Neural progenitor cell (in vitro differentiated cells): ENCODE measurements at regions not wholly inside any gene's neighbourhood (a gene's known extent, or its start where the extent isn't known, plus 50 kb on each side); places are given as distances from the start of the nearest gene placed in this dataset.

ENCODE experiments used
- CTCF ChIP-seq: fragments of 200-600 bp; sonication (generic); IDR thresholded peaks from 2 replicates; pipeline ENCODE4 v1.5.1; 2017; ENCODE audit warnings: antibody characterized with exemption, mild to moderate bottlenecking
- EZH2 ChIP-seq: fragments of 200-600 bp; sonication (generic); IDR thresholded peaks from 2 replicates; pipeline ENCODE4 v1.6.1; 2017; ENCODE audit warnings: antibody characterized with exemption, mild to moderate bottlenecking, moderate library complexity

- no peak for TF ChIP-seq CTCF
- no peak for TF ChIP-seq EZH2
These were observed 507.9 kb downstream of the PLA2G4A start for GRCh38 chr1:187336441-187337168.
